Muscle of arm (tissue), 1 donor: ENCODE measurements at regions not wholly inside any gene's neighbourhood (a gene's known extent, or its start where the extent isn't known, plus 50 kb on each side); places are given as distances from the start of the nearest gene placed in this dataset.
"Not testable (repeated sequence)": the region's sequence is repeated elsewhere in the genome, so short reads cannot be mapped to it uniquely, and the experiment has no call there.

Experiments used
- DNase-seq: peaks from one replicate; pipeline ENCODE4 v3.0.0-alpha.2; 2013

DNA sequence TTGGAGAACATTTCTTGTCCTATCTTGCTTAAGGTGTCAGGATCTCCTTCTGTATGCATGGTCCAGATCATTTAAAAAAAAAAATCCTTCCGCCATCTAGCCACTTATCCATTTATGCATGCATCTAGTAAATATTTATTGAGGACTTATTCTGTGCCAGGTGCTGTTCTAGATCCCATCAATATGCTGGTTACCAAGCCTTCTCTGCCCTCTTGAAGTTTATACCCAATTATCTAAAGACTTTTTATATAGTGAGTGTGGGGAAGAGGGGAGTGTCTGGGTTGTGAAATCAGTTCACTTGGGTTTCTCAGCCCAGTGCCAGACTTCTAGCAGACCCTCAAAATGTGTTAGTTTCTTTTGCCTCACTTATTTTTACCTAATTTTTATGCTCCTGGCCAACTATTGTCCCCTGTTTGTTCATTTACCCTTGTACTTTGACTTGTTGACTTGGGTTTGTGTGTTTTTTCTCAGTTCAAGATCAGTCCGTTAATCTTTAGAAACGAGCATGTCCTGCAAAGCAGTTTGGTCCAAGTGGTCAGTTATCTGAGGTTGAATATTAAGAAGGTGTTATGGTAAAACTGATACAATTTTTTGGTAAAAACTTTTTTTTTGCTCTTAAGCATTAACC, 488.9 kb downstream of the PCNX1 start:
- no peak for DNase-seq

- no peak for DNase-seq
These were observed 490.1 kb downstream of the PCNX1 start for GRCh38 chr14:71397371-71397770.

DNA sequence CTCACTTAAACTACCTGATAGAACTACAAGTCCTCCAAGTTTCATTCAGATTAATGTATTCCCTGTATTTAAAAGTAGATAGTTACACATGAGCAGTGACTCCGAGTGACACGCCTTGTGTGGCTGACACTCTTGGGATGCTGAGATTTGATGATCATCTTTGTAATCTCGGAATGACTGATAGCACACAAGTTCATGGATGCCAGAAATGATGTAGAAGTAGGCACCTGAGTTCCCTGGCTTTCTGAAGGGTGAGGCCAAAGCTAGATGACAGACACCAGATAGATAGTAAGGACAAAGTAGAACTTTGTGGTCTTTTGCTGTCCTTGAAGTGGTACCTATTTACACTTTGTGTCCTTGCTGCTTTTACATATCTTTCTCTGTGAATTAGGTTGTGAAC, 491.2 kb downstream of the PCNX1 start:
- no peak for DNase-seq

- no peak for DNase-seq
These were observed 491.8 kb downstream of the PCNX1 start for GRCh38 chr14:71399057-71399487.

DNA sequence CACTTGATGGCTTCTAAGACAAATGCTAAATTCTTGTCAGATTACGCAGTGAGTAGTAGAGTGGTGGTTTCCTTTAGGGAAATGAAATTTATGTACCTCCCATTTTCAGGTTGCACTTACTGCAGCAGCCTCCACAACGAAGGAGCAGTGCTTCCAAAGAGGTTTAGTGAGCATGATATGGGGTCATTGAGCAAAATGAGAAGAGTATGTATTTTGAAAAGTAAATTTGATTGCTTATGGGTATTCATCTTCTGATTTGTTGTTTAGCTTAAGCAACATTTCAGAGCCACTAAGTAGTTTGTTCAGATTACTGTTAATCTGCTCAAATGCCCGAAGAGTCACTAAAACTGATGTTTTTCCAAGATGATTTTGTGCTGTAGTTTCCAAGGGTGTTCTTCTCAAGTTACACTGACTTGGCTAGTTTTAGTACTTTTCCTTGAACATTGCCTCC, 493.6 kb downstream of the PCNX1 start:
- DNase-seq, result peak; percentile 34

- not testable (repeated sequence) for DNase-seq
These were observed 495.2 kb downstream of the PCNX1 start for GRCh38 chr14:71402415-71402814.

GRCh38 chr14:71403656-71404055, 496.4 kb downstream of the PCNX1 start:
- DNase-seq, result no peak

DNA sequence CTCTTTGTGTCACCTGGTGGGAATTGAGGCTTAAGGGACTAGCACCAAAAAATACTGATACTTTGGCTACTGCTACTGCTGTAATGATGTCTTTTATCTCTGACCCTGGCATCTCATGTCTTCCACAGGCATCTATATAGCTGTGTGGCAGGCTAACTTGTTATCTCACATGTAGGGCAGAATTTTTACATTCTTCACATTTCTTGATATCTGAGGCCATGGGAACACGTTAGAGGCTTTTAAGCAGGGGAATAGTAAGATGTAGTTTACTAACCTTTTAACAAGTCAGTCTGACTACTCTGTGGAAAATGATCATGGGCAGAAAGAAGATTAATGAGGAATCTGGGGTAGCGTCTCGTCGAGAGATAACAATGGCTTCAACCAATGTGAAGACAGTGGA, 498.4 kb downstream of the PCNX1 start:
- DNase-seq, result no peak

- DNase-seq, result no peak
These were observed 501.2 kb downstream of the PCNX1 start for GRCh38 chr14:71408362-71409030.

- no peak for DNase-seq
These were observed 503.5 kb downstream of the PCNX1 start for GRCh38 chr14:71410578-71411284.

GRCh38 chr14:71411285-71411595, 504.0 kb downstream of the PCNX1 start:
- no peak for DNase-seq

GRCh38 chr14:71411738-71412137, 504.5 kb downstream of the PCNX1 start:
- DNase-seq, result no peak

DNA sequence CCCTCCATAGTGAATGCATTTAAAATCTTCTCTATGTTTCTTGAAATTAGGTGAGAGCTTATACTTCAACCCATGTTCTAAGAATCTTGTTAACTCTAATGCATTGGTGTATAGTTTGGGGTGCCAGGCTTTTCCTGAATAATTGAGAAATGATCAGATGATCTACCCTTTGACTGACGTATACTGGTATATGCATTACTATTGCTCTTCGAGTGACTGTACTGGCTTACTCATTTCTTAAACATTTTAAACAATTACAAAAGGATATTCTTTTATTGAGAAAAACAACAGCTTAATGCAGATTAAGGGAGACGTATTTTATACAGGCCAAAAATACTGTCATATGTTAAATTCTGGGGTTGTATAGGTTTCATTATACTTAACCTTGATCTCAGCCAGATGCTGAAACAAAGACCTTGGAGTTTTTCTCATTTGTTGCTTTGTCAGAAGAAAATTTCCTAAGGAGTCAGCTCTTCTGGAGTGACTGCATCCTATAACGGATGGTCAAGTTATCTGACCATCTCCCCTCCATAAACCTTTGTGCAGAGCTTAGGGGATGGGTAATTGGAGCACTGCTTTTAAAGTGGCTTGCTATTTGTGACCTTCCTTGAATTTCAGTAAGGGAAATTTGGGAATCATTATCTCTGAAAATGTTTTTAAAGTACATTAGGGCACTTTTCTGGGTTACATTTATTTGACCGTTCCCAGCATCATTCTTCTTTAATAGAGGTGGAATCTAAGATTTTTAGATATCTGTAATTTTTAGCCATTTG, 507.6 kb downstream of the PCNX1 start:
- DNase-seq, result no peak

DNA sequence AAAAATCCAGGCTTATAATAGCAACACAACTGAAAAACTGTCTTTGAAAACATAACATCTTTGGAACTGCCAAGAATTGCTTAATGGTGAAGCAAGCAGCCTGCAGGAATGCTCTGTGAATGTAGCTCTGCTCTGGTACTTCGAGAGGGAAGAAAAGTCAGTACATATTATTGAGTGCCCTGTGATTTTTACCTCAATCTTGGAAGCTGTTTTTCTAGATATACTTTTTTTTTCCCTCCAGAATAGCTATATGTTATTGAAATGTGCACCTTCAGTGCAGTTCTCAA, 508.1 kb downstream of the PCNX1 start:
- no peak for DNase-seq

DNA sequence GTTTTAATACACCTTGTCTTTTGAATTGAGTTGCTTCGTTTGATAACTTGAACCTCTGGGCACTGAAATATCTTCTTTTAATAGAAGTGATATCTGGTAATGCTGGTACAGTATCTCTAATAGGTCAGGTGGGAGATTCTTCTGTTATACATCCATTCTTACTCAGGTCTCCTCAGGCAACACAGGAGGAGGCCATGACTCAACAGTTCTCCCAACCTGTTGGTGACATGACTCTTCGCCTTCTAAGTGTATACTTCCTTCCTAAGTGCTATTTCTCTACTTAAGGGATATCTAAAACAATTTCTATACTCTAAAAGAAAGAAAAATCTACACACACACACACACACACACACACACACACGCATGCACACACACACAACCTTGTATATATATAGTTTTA, 509.1 kb downstream of the PCNX1 start:
- DNase-seq, result no peak

DNA sequence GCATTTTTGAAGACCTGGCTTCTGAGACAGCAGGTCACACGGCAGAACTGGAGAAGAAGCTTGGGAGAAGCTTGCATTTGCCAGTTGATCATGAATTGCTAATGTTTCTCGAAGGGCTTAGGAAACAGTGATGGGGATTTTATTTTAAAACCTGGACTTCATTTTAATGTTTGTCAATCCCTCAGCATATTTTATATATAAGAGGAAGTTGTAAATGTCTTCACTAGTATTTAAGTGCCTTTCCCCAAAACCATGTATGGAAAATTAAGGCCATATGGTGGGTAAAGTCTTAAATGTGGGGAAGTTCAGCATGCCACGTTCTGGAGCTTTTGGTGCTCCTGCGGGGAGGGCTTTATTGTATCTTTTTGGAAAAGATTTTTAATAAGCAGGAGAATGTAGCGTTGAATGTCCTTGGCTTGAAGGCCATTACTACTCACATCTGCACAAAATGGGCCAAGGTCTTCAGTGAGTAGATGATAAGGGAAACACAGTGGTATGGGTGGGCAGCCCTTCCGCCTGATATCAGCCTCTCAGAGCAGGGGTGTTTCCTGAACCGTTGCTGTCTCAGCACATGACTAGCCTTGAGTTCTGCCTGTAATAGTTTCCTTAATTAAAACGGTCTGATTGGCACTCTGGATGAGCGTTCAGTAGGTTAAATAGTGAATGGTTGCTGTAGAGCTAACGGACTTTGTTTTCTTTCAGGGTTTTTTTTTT, 511.4 kb downstream of the PCNX1 start:
- DNase-seq, result no peak

GRCh38 chr14:71423481-71423880, 508.7 kb upstream of the RGS6 start:
- no peak for DNase-seq

DNA sequence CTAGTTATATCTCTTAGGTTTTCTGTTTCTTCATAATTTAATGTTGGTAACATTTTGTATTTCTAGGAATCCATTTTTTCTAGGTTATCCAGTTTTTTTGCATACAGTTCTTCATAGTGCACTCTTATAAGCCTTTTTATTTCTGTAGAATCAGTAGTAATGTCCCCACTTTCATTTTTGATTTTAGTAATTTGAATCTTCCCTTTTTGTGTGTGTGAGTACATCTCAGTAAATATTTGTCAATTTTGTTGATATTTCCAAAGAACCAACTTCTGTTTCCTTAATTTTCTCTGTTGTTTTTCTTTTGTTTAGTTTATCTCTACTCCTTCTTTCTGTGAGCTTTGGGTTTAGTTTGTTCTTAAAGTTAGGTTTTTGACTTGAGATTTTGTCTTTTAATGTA, 507.3 kb upstream of the RGS6 start:
- DNase-seq, result no peak

- DNase-seq, result no peak
These were observed 506.2 kb upstream of the RGS6 start for GRCh38 chr14:71426001-71426400.

DNA sequence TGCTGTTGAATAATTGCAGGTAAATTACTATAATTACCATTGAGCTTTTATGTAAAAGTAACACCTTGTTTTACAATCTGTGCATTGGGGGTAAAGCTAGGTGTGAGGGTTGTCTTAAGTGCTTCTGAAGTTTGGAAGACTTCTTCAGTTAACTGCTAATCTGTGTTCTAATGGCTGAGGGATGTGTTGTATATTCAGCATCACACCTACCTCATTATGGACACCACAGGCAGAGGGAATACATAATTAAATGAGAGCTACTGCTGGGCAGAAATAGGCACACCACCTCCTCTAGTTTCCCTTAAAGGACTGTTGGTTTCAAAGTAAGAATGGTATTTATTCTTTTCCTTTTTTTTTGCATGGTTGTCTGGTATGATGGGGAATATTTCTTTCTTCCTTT, 502.3 kb upstream of the RGS6 start:
- DNase-seq, result no peak

- DNase-seq, result no peak
These were observed 501.9 kb upstream of the RGS6 start for GRCh38 chr14:71430321-71430677.

- no peak for DNase-seq
These were observed 501.4 kb upstream of the RGS6 start for GRCh38 chr14:71430678-71431376.
